SK-N-SH treated with all-trans-retinoic acid at 6 μM for 48 hours (cell line): ENCODE measurements at regions not wholly inside any gene's neighbourhood (a gene's known extent, or its start where the extent isn't known, plus 50 kb on each side); places are given as distances from the start of the nearest gene placed in this dataset.

Experiments used
- ATAC-seq: fragments of 200-7000 bp; cut with Tn5 transposase; 3 replicates; pipeline ENCODE4 v1.9.1; 2020; ENCODE audit warnings: mild to moderate bottlenecking, moderate library complexity
- ARNTL ChIP-seq: fragments of 450-650 bp; formaldehyde crosslinking; IDR thresholded peaks from 2 replicates; pipeline ENCODE4 v1.5.0; 2020; ENCODE audit warnings: low read depth, mild to moderate bottlenecking, moderate library complexity, borderline replicate concordance
- BACH2 ChIP-seq: fragments of 250-450 bp; sonication (Bioruptor Pico); IDR thresholded peaks from 2 replicates; pipeline ENCODE4 v1.9.0; 2021; ENCODE audit warnings: mild to moderate bottlenecking, borderline replicate concordance
- CREB5 ChIP-seq: fragments of 250-450 bp; sonication (Bioruptor Pico); IDR thresholded peaks from 2 replicates; pipeline ENCODE4 v1.5.1; 2020; ENCODE audit warnings: low read depth, mild to moderate bottlenecking, moderate library complexity
- CSDC2 ChIP-seq: fragments of 250-450 bp; sonication (Bioruptor Pico); IDR thresholded peaks from 2 replicates; pipeline ENCODE4 v1.5.0; 2020; ENCODE audit warnings: mild to moderate bottlenecking, moderate library complexity
- CSRNP3 ChIP-seq: fragments of 250-450 bp; sonication (Bioruptor Pico); IDR thresholded peaks from 2 replicates; pipeline ENCODE4 v1.5.1; 2021; ENCODE audit warnings: mild to moderate bottlenecking, moderate library complexity
- ESRRG ChIP-seq: fragments of 250-450 bp; sonication (Bioruptor Pico); IDR thresholded peaks from 2 replicates; pipeline ENCODE4 v1.6.1; 2021; ENCODE audit warnings: mild to moderate bottlenecking
- GLIS3 ChIP-seq: fragments of 250-450 bp; sonication (Bioruptor Pico); IDR thresholded peaks from 2 replicates; pipeline ENCODE4 v1.5.0; 2020; ENCODE audit warnings: mild to moderate bottlenecking, moderate library complexity
- ISL1 ChIP-seq: fragments of 250-450 bp; sonication (Bioruptor Pico); IDR thresholded peaks from 2 replicates; pipeline ENCODE4 v2.1.2; 2022; ENCODE audit warnings: mild to moderate bottlenecking, moderate library complexity
- OSR1 ChIP-seq: fragments of 250-450 bp; sonication (Bioruptor Pico); IDR thresholded peaks from 2 replicates; pipeline ENCODE4 v1.8.0; 2022; ENCODE audit warnings: moderate library complexity, mild to moderate bottlenecking, inconsistent platforms
- PATZ1 ChIP-seq: fragments of 250-450 bp; sonication (Bioruptor Pico); IDR thresholded peaks from 2 replicates; pipeline ENCODE4 v1.8.0; 2020; ENCODE audit warnings: mild to moderate bottlenecking, moderate library complexity, borderline replicate concordance
- PPARA ChIP-seq: fragments of 250-450 bp; sonication (Bioruptor Pico); IDR thresholded peaks from 2 replicates; pipeline ENCODE4 v1.5.0; 2020; ENCODE audit warnings: mild to moderate bottlenecking, borderline replicate concordance
- RARB ChIP-seq: fragments of 250-450 bp; sonication (Bioruptor Pico); IDR thresholded peaks from 2 replicates; pipeline ENCODE4 v1.8.0; 2021; ENCODE audit warnings: mild to moderate bottlenecking, moderate library complexity
- SNAI2 ChIP-seq: fragments of 250-450 bp; sonication (Bioruptor Pico); IDR thresholded peaks from 2 replicates; pipeline ENCODE4 v1.5.0; 2020; ENCODE audit warnings: mild to moderate bottlenecking, moderate library complexity
- TOX ChIP-seq: fragments of 250-450 bp; sonication (Bioruptor Pico); IDR thresholded peaks from 2 replicates; pipeline ENCODE4 v1.8.0; 2021; ENCODE audit warnings: mild to moderate bottlenecking, moderate library complexity, borderline replicate concordance
- TSHZ2 ChIP-seq: fragments of 250-450 bp; sonication (Bioruptor Pico); IDR thresholded peaks from 2 replicates; pipeline ENCODE4 v1.5.0; 2020; ENCODE audit warnings: mild to moderate bottlenecking, moderate library complexity
- ZC3H10 ChIP-seq: fragments of 250-450 bp; sonication (Bioruptor Pico); IDR thresholded peaks from 2 replicates; pipeline ENCODE4 v1.5.1; 2021; ENCODE audit warnings: mild to moderate bottlenecking, moderate library complexity
- ZFP30 ChIP-seq: fragments of 450-650 bp; formaldehyde crosslinking; IDR thresholded peaks from 2 replicates; pipeline ENCODE4 v1.5.0; 2022; ENCODE audit warnings: mild to moderate bottlenecking, moderate library complexity
- ZNF565 ChIP-seq: fragments of 450-650 bp; formaldehyde crosslinking; conservative IDR thresholded peaks from 2 replicates; pipeline ENCODE4 v1.5.0; 2020; ENCODE audit warnings: low read depth, mild to moderate bottlenecking, moderate library complexity
- ZNF70 ChIP-seq: fragments of 450-650 bp; formaldehyde crosslinking; IDR thresholded peaks from 2 replicates; pipeline ENCODE4 v1.5.0; 2020; ENCODE audit warnings: mild to moderate bottlenecking, moderate library complexity
- ZNF8 ChIP-seq: fragments of 450-650 bp; formaldehyde crosslinking; IDR thresholded peaks from 2 replicates; pipeline ENCODE4 v1.5.0; 2020; ENCODE audit warnings: mild to moderate bottlenecking, moderate library complexity

GRCh38 chr5:84863020-84863419 lies 478.3 kb upstream of the EDIL3 start:
- no peak for TF ChIP-seq ZC3H10
- no peak for TF ChIP-seq OSR1 (CRISPR knock-in tag)
- TF ChIP-seq ZNF565 (CRISPR knock-in tag) = no peak
- no peak for ATAC-seq

GRCh38 chr5:84862132-84862531 lies 477.5 kb upstream of the EDIL3 start:
- ATAC-seq = no peak

GRCh38 chr5:84861306-84861705 lies 476.6 kb upstream of the EDIL3 start:
- TF ChIP-seq CSDC2 (CRISPR knock-in tag) (no peak), BACH2 (CRISPR knock-in tag) (no peak), ZNF8 (CRISPR knock-in tag) (no peak), TSHZ2 (CRISPR knock-in tag) (no peak), ZC3H10 (no peak), RARB (CRISPR knock-in tag) (no peak), ISL1 (CRISPR knock-in tag) (no peak), TOX (CRISPR knock-in tag) (no peak), CREB5 (no peak), PATZ1 (CRISPR knock-in tag) (no peak), ZFP30 (CRISPR knock-in tag) (no peak), GLIS3 (no peak), ESRRG (CRISPR knock-in tag) (no peak), ZNF565 (CRISPR knock-in tag) (no peak), PPARA (CRISPR knock-in tag) (no peak), OSR1 (CRISPR knock-in tag) (no peak)
- no peak for ATAC-seq

More at GRCh38 chr5:84862132-84862531, 477.5 kb upstream of the EDIL3 start:
- TF ChIP-seq ARNTL (CRISPR knock-in tag) (no peak), ZFP30 (CRISPR knock-in tag) (no peak), CSRNP3 (CRISPR knock-in tag) (no peak), CSDC2 (CRISPR knock-in tag) (no peak), ESRRG (CRISPR knock-in tag) (no peak), ZNF70 (no peak)

- ATAC-seq = no peak
- TF ChIP-seq ARNTL (CRISPR knock-in tag) = no peak
- no peak for TF ChIP-seq SNAI2 (CRISPR knock-in tag)
- no peak for TF ChIP-seq CSDC2 (CRISPR knock-in tag)
- no peak for TF ChIP-seq BACH2 (CRISPR knock-in tag)
These were observed 474.4 kb upstream of the EDIL3 start for GRCh38 chr5:84859056-84859455.

- TF ChIP-seq ZC3H10 (no peak), PPARA (CRISPR knock-in tag) (no peak), TSHZ2 (CRISPR knock-in tag) (no peak), OSR1 (CRISPR knock-in tag) (no peak), CREB5 (no peak), ZNF70 (no peak), ESRRG (CRISPR knock-in tag) (no peak), BACH2 (CRISPR knock-in tag) (no peak), ZNF565 (CRISPR knock-in tag) (no peak), ARNTL (CRISPR knock-in tag) (no peak), GLIS3 (no peak)
- TF ChIP-seq, all 23 proteins: peak for 0
- ATAC-seq = no peak
These were observed 447.0 kb upstream of the EDIL3 start for GRCh38 chr5:84831701-84832100.
